ENCODE measurements at regions not wholly inside any gene's neighbourhood (a gene's known extent, or its start where the extent isn't known, plus 50 kb on each side); places are given as distances from the start of the nearest gene placed in this dataset.

- H3K27ac ChIP-seq: no peak overlapping the region
- 67 to 72% methylated on average over 5 of the region's 5 CpGs for WGBS, 2 donors
- H3K4me1 ChIP-seq: no peaks in the 10 kb centered on the region
- DNase-seq (no peak), ATAC-seq (ENCODE audit: low FRiP score in 2 of 2) (no peak)
- no peaks in the 10 kb centered on the region for H3K9me3 ChIP-seq
- TF ChIP-seq CTCF (IDR thresholded peaks at IDR 0.05) (no peak), EP300 (IDR thresholded peaks at IDR 0.05) (no peak), POLR2AphosphoS5 (IDR thresholded peaks at IDR 0.05) (no peak), POLR2A (IDR thresholded peaks at IDR 0.05) (no peak)
- no peaks in the 10 kb centered on the region for H3K27me3 ChIP-seq
- no peaks in the 10 kb centered on the region for H3K36me3 ChIP-seq
- no peak overlapping the region for H3K4me3 ChIP-seq
Observed at GRCh38 chr3:159246385-159246784, 444.5 kb downstream of the MFSD1 start.

GRCh38 chr3:159249472-159250174 lies 447.8 kb downstream of the MFSD1 start:
- Histone ChIP-seq H3K27ac (no peak overlapping the region), H3K4me1 (no peaks in the 10 kb centered on the region), H3K27me3 (no peaks in the 10 kb centered on the region), H3K36me3 (no peaks in the 10 kb centered on the region), H3K9me3 (peaks cover 5 to 15% (median 6%) of the 10 kb centered on the region in 4 donors), H3K4me3 (no peak overlapping the region)
- ATAC-seq (ENCODE audit: low FRiP score in 2 of 2): no peak
- 68 to 78% methylated on average over 5 of the region's 5 CpGs for WGBS, 2 donors
- no peak for DNase-seq
- no peak for TF ChIP-seq POLR2AphosphoS5 (IDR thresholded peaks at IDR 0.05)
- TF ChIP-seq CTCF (IDR thresholded peaks at IDR 0.05): no peak
- TF ChIP-seq EP300 (IDR thresholded peaks at IDR 0.05): no peak
- TF ChIP-seq POLR2A (IDR thresholded peaks at IDR 0.05): no peak

- H3K9me3 ChIP-seq: peaks cover 5 to 15% (median 6%) of the 10 kb centered on the region in 4 donors
- 80% methylated on average over 1 of the region's 1 CpG for WGBS, 2 donors
- no peak overlapping the region for H3K27ac ChIP-seq
- no peaks in the 10 kb centered on the region for H3K27me3 ChIP-seq
- no peak for TF ChIP-seq EP300 (IDR thresholded peaks at IDR 0.05)
- TF ChIP-seq POLR2AphosphoS5 (IDR thresholded peaks at IDR 0.05): no peak
- no peak for TF ChIP-seq POLR2A (IDR thresholded peaks at IDR 0.05)
- no peak for TF ChIP-seq CTCF (IDR thresholded peaks at IDR 0.05)
- no peaks in the 10 kb centered on the region for H3K36me3 ChIP-seq
- H3K4me1 ChIP-seq: no peaks in the 10 kb centered on the region
- no peak for DNase-seq
- ATAC-seq (ENCODE audit: low FRiP score in 2 of 2): no peak
- no peak overlapping the region for H3K4me3 ChIP-seq
Observed at GRCh38 chr3:159250961-159251360, 449.1 kb downstream of the MFSD1 start.

- ATAC-seq (ENCODE audit: low FRiP score in 2 of 2): no peak
- WGBS, 2 donors: 66 to 69% methylated on average over 1 of the region's 1 CpG
- H3K4me1 ChIP-seq: no peaks in the 10 kb centered on the region
- H3K4me3 ChIP-seq: no peak overlapping the region
- no peaks in the 10 kb centered on the region for H3K27me3 ChIP-seq
- no peak for DNase-seq
- TF ChIP-seq POLR2AphosphoS5 (IDR thresholded peaks at IDR 0.05): no peak
- no peak for TF ChIP-seq POLR2A (IDR thresholded peaks at IDR 0.05)
- no peak overlapping the region for H3K27ac ChIP-seq
- no peaks in the 10 kb centered on the region for H3K36me3 ChIP-seq
- H3K9me3 ChIP-seq: peaks cover 5 to 15% (median 6%) of the 10 kb centered on the region in 4 donors
Observed at GRCh38 chr3:159252274-159252673, 450.4 kb downstream of the MFSD1 start.

GRCh38 chr3:159252772-159253384 lies 451.0 kb downstream of the MFSD1 start:
- TF ChIP-seq EP300 (IDR thresholded peaks at IDR 0.05): no peak
- peak in 3 of 6 experiments; percentile 30 to 47 (median 36) for TF ChIP-seq CTCF (IDR thresholded peaks at IDR 0.05)
- DNase-seq: no peak
- no peak for ATAC-seq (ENCODE audit: low FRiP score in 2 of 2)
- 29 to 32% methylated on average over 2 of the region's 2 CpGs for WGBS, 2 donors
- Histone ChIP-seq H3K4me3 (no peak overlapping the region), H3K9me3 (peaks cover 5 to 15% (median 6%) of the 10 kb centered on the region in 4 donors), H3K27ac (no peak overlapping the region), H3K36me3 (no peaks in the 10 kb centered on the region), H3K27me3 (no peaks in the 10 kb centered on the region), H3K4me1 (no peaks in the 10 kb centered on the region)
